BJ (cell line): ENCODE measurements at regions not wholly inside any gene's neighbourhood (a gene's known extent, or its start where the extent isn't known, plus 50 kb on each side); places are given as distances from the start of the nearest gene placed in this dataset.

Experiments used
- CTCF ChIA-PET: fragments of 350-600 bp; formaldehyde crosslinking; extraction: SDS; loops from one replicate; lab custom pipeline; 2021; ENCODE audit warnings: antibody characterized with exemption, inconsistent platforms; lab: Yijun Ruan, JAX
- POLR2A ChIA-PET: fragments of 300-600 bp; sonication (Branson Sonifier 250); formaldehyde crosslinking; extraction: SDS; loops from one replicate; lab custom pipeline; 2021; ENCODE audit warnings: antibody characterized with exemption; lab: Charles Lee
- DNase-seq: peaks from one replicate; pipeline ENCODE4 v3.0.0-alpha.2; 2011; ENCODE audit warnings: low read depth
- H3K27me3 ChIP-seq: 2 replicates; pipeline ENCODE4 v1.6.0; 2011; ENCODE audit warnings: low read length; ENCODE audit not compliant: control insufficient read depth, insufficient read depth
- H3K36me3 ChIP-seq: 2 replicates; pipeline ENCODE4 v1.5.1; 2011; ENCODE audit warnings: low read length; ENCODE audit not compliant: control insufficient read depth, insufficient read depth
- H3K4me3 ChIP-seq: 2 replicates; pipeline ENCODE4 v1.5.1; 2011; ENCODE audit warnings: low read depth, mild to moderate bottlenecking, control low read depth, low read length
- CTCF ChIP-seq: IDR thresholded peaks from 2 replicates; pipeline ENCODE4 v1.5.1; 2011; ENCODE audit warnings: low read depth, mild to moderate bottlenecking, control low read depth, inconsistent platforms, low read length, moderate library complexity; ENCODE audit not compliant: insufficient read depth

- H3K36me3 ChIP-seq = no peaks in the 10 kb centered on the region
- TF ChIP-seq CTCF = no peak
- no peak overlapping the region for H3K4me3 ChIP-seq
- POLR2A ChIA-PET = interaction anchor here (0.7 kb wide), 1 partner anchor 13 kb away, joined by 8 read pairs; no protein-coding TSS in a partner anchor
- CTCF ChIA-PET = no interaction called here
- no peaks in the 10 kb centered on the region for H3K27me3 ChIP-seq
- DNase-seq = no peak
These were observed 69.7 kb upstream of the PALS2 start for GRCh38 chr7:24503506-24503905.

GRCh38 chr7:24504040-24504439, 69.2 kb upstream of the PALS2 start:
- Histone ChIP-seq H3K36me3 (no peaks in the 10 kb centered on the region), H3K27me3 (no peaks in the 10 kb centered on the region), H3K4me3 (no peak overlapping the region)
- CTCF ChIA-PET = interaction anchor here (0.7 kb wide), 1 partner anchor 363 kb away, joined by 3 read pairs; no protein-coding TSS in a partner anchor
- DNase-seq = no peak
- POLR2A ChIA-PET = interaction anchor here (0.7 kb wide), 1 partner anchor 13 kb away, joined by 8 read pairs; no protein-coding TSS in a partner anchor
- no peak for TF ChIP-seq CTCF

DNA sequence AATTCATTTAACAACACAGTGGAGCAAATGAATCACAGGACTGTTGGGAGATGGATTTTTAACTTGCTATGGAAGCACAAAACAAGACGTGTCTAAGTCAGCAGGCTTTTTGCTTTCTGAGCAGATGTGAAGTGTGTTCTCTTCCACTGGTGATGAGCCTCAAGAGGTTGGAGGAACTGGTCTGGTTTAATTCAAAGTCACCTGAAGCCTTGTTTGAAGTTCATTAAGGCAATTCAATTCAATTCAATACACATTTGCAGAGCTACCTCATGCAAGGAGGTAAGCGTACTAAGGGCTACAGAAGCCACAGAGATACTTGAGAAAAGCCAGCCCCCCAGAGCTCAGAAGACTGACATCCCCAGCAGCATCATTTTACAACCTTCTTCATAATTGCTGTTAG, 68.4 kb upstream of the PALS2 start:
- TF ChIP-seq CTCF = no peak
- ChIA-PET POLR2A (no interaction called here), CTCF (no interaction called here)
- Histone ChIP-seq H3K4me3 (no peak overlapping the region), H3K27me3 (no peaks in the 10 kb centered on the region), H3K36me3 (no peaks in the 10 kb centered on the region)
- DNase-seq = no peak

- no peak for DNase-seq
- CTCF ChIA-PET = interaction anchor here (0.6 kb wide), 1 partner anchor 160 kb away, joined by 3 read pairs; no protein-coding TSS in a partner anchor
- H3K27me3 ChIP-seq = no peaks in the 10 kb centered on the region
- H3K36me3 ChIP-seq = no peaks in the 10 kb centered on the region
- no peak overlapping the region for H3K4me3 ChIP-seq
- TF ChIP-seq CTCF = no peak
- POLR2A ChIA-PET = no interaction called here
These were observed 67.3 kb upstream of the PALS2 start for GRCh38 chr7:24505968-24506367.

GRCh38 chr7:24508316-24508715, 64.9 kb upstream of the PALS2 start:
- Histone ChIP-seq H3K4me3 (no peak overlapping the region), H3K36me3 (no peaks in the 10 kb centered on the region), H3K27me3 (no peaks in the 10 kb centered on the region)
- DNase-seq = no peak
- CTCF ChIA-PET = no interaction called here
- no peak for TF ChIP-seq CTCF
- POLR2A ChIA-PET = no interaction called here
